Trophoblast cell (in vitro differentiated cells and primary cell): ENCODE measurements at regions not wholly inside any gene's neighbourhood (a gene's known extent, or its start where the extent isn't known, plus 50 kb on each side); places are given as distances from the start of the nearest gene placed in this dataset.
"Not testable (repeated sequence)": the region's sequence is repeated elsewhere in the genome, so short reads cannot be mapped to it uniquely, and the experiment has no call there.

Experiments
- DNase-seq, 2 donors: peaks; one replicate each; pipeline ENCODE4 v3.0.0-alpha.2; 2016
- H2AFZ ChIP-seq: 2 replicates; pipeline ENCODE4 v1.6.1; 2013; ENCODE audit warnings: low read length, moderate library complexity, mild to moderate bottlenecking; ENCODE audit not compliant: insufficient read depth, poor library complexity
- H2AK5ac ChIP-seq: 2 replicates; pipeline ENCODE4 v1.6.1; 2013; ENCODE audit warnings: mild to moderate bottlenecking, low read length
- H2BK120ac ChIP-seq: 2 replicates; pipeline ENCODE4 v1.6.1; 2013; ENCODE audit warnings: low read length, mild to moderate bottlenecking, moderate library complexity; ENCODE audit not compliant: insufficient read depth, poor library complexity
- H2BK12ac ChIP-seq: 2 replicates; pipeline ENCODE4 v1.6.1; 2013; ENCODE audit warnings: mild to moderate bottlenecking, low read length, moderate library complexity
- H2BK5ac ChIP-seq: 2 replicates; pipeline ENCODE4 v1.6.1; 2013; ENCODE audit warnings: low read length, low read depth, moderate library complexity, mild to moderate bottlenecking; ENCODE audit not compliant: poor library complexity
- H3K14ac ChIP-seq: 2 replicates; pipeline ENCODE4 v1.6.1; 2013; ENCODE audit warnings: mild to moderate bottlenecking, low read length
- H3K18ac ChIP-seq: 2 replicates; pipeline ENCODE4 v1.6.1; 2013; ENCODE audit warnings: mild to moderate bottlenecking, low read length
- H3K23ac ChIP-seq: 2 replicates; pipeline ENCODE4 v1.6.1; 2013; ENCODE audit warnings: low read length
- H3K27ac ChIP-seq: 2 replicates; pipeline ENCODE4 v1.5.1; 2013; ENCODE audit warnings: low read depth, mild to moderate bottlenecking, inconsistent platforms, low read length, moderate library complexity
- H3K27me3 ChIP-seq: 2 replicates; pipeline ENCODE4 v1.6.1; 2013; ENCODE audit warnings: inconsistent platforms, mild to moderate bottlenecking, low read length, moderate library complexity; ENCODE audit not compliant: insufficient read depth
- H3K36me3 ChIP-seq, 2 experiments: 1 replicate in 1 of 2; 2 replicates in 1 of 2; pipeline ENCODE4 v1.6.1; 2013; ENCODE audit warnings: low read length in 2 of 2, mild to moderate bottlenecking in 2 of 2, moderate library complexity in 1 of 2; ENCODE audit not compliant: insufficient read depth in 2 of 2, control insufficient read depth in 1 of 2
- H3K4ac ChIP-seq: 2 replicates; pipeline ENCODE4 v1.6.1; 2013; ENCODE audit warnings: low read depth, mild to moderate bottlenecking, low read length, moderate library complexity
- H3K4me1 ChIP-seq, 2 experiments: 1 replicate in 1 of 2; 2 replicates in 1 of 2; pipeline ENCODE4 v1.6.1; 2013; ENCODE audit warnings: low read length in 2 of 2, mild to moderate bottlenecking in 2 of 2, moderate library complexity in 1 of 2; ENCODE audit not compliant: insufficient read depth in 2 of 2, control insufficient read depth in 1 of 2
- H3K4me2 ChIP-seq: 2 replicates; pipeline ENCODE4 v1.6.1; 2013; ENCODE audit warnings: inconsistent platforms, mild to moderate bottlenecking, low read length, moderate library complexity
- H3K4me3 ChIP-seq: 2 replicates; pipeline ENCODE4 v1.5.1; 2013; ENCODE audit warnings: mild to moderate bottlenecking, low read depth, low read length, inconsistent platforms
- H3K79me1 ChIP-seq: one replicate; pipeline ENCODE4 v1.6.1; 2013; ENCODE audit warnings: low read length
- H3K79me2 ChIP-seq: 2 replicates; pipeline ENCODE4 v1.6.1; 2013; ENCODE audit warnings: low read length, mild to moderate bottlenecking; ENCODE audit not compliant: control insufficient read depth, insufficient read depth, poor library complexity
- H3K9ac ChIP-seq: 2 replicates; pipeline ENCODE4 v1.6.1; 2013; ENCODE audit warnings: mild to moderate bottlenecking, low read length
- H3K9me3 ChIP-seq: 2 replicates; pipeline ENCODE4 v1.6.1; 2013; ENCODE audit warnings: low read depth, mild to moderate bottlenecking, control low read depth, inconsistent platforms, low read length; ENCODE audit not compliant: insufficient read depth
- H4K12ac ChIP-seq: 2 replicates; pipeline ENCODE4 v1.6.1; 2013; ENCODE audit warnings: low read depth, mild to moderate bottlenecking, low read length, moderate library complexity
- H4K8ac ChIP-seq: 2 replicates; pipeline ENCODE4 v1.6.1; 2013; ENCODE audit warnings: low read depth, mild to moderate bottlenecking, low read length, moderate library complexity
- H4K91ac ChIP-seq: one replicate; pipeline ENCODE4 v1.6.1; 2013; ENCODE audit warnings: low read depth, mild to moderate bottlenecking, low read length, moderate library complexity
- WGBS: extraction: QIAGEN DNeasy Blood & Tissue Kit; methylation state at CpG from one replicate; pipeline ENCODE4 v1.1.7; 2013; ENCODE audit warnings: missing lambda C conversion rate; ENCODE audit not compliant: insufficient read length, insufficient coverage; ENCODE audit errors: extremely low coverage; 5-methylcytosine and 5-hydroxymethylcytosine counted together

DNA sequence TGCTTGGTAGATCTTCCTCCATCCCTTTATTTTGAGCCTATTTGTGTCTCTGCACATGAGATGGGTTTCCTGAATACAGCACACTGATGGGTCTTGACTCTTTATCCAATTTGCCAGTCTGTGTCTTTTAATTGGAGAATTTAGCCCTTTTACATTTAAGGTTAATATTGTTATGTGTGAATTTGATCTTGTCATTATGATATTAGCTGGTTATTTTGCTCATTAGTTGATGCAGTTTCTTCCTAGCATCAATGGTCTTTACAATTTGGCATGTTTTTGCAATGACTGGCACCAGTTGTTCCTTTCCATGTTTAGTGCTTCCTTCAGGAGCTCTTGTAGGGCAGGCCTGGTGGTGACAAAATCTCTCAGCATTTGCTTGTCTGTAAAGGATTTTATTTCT is 72.4 kb downstream of the HNRNPD start:
- not testable (repeated sequence) for H2BK5ac ChIP-seq, H3K4me1 ChIP-seq, H2AFZ ChIP-seq, H3K27me3 ChIP-seq, H4K12ac ChIP-seq, H3K79me1 ChIP-seq, H4K91ac ChIP-seq, H3K14ac ChIP-seq, H3K9me3 ChIP-seq, H3K4me2 ChIP-seq, H3K9ac ChIP-seq, H2AK5ac ChIP-seq, DNase-seq, H3K18ac ChIP-seq, H3K36me3 ChIP-seq, H3K4ac ChIP-seq, H3K79me2 ChIP-seq, H3K4me3 ChIP-seq, H3K23ac ChIP-seq, H3K27ac ChIP-seq, H4K8ac ChIP-seq, H2BK12ac ChIP-seq, H2BK120ac ChIP-seq

DNA sequence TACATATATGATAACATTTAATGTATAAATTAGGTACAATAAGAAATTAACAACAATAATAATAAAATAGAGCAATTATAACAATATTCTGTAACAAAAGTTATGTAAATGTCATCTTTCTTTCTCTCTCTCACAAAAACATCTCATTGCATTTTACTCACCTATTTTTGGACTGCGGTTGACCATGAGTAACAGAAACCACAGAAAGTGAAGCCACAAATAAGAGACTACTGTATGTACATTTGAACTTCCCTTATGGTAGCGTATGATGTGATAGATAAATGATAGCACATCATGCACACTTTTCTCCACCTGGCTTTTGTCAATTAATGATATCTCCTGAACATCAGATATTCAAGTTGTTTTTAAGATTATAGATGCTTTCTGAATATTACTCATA is 80.5 kb downstream of the HNRNPD start:
- Histone ChIP-seq H3K79me2 (no peaks in the 10 kb centered on the region), H3K4me3 (no peak overlapping the region), H3K9ac (no peak overlapping the region), H2BK12ac (no peak overlapping the region), H4K12ac (no peak overlapping the region), H3K36me3 (no peaks in the 10 kb centered on the region), H4K8ac (no peak overlapping the region), H3K27me3 (no peaks in the 10 kb centered on the region), H3K79me1 (no peaks in the 10 kb centered on the region), H2AFZ (no peak overlapping the region), H3K18ac (no peak overlapping the region), H2AK5ac (no peak overlapping the region), H3K4me2 (no peak overlapping the region), H4K91ac (no peak overlapping the region), H3K4me1 (no peaks in the 10 kb centered on the region), H3K9me3 (no peaks in the 10 kb centered on the region), H3K4ac (no peak overlapping the region), H2BK5ac (no peak overlapping the region), H2BK120ac (no peak overlapping the region), H3K14ac (no peak overlapping the region), H3K27ac (no peak overlapping the region), H3K23ac (no peak overlapping the region)
- DNase-seq = no peak
- WGBS = no CpG with 5 or more reads among the region's 2 CpGs

DNA sequence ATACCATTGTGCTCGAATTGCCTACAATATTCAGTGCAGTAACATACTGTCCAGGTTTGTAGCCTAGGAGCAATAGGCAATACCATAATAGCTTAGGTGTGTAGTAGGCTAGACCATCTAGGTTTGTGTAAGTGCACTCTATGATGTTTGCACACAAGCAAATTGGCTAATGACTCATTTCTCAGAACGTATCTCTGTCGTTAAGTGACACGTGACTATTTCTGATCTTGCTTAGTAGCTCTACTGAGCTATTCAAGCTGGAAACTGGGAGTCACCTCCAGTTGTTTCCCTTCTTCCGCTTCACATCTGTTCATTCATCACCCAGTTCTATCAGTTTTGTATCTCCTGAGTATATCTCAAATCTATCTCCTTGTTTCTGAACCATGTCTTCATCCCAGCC is 86.1 kb downstream of the HNRNPD start:
- no peak overlapping the region for H4K8ac ChIP-seq
- no peak overlapping the region for H3K4me3 ChIP-seq
- H4K12ac ChIP-seq = no peak overlapping the region
- H3K79me1 ChIP-seq = no peaks in the 10 kb centered on the region
- WGBS = no CpG with 5 or more reads among the region's 5 CpGs
- no peak for DNase-seq
- H2AK5ac ChIP-seq = no peak overlapping the region
- no peaks in the 10 kb centered on the region for H3K36me3 ChIP-seq
- H3K4ac ChIP-seq = no peak overlapping the region
- no peak overlapping the region for H2BK12ac ChIP-seq
- H3K14ac ChIP-seq = no peak overlapping the region
- no peak overlapping the region for H3K23ac ChIP-seq
- H3K4me2 ChIP-seq = no peak overlapping the region
- H3K9ac ChIP-seq = no peak overlapping the region
- H3K27ac ChIP-seq = no peak overlapping the region
- H2AFZ ChIP-seq = no peak overlapping the region
- no peaks in the 10 kb centered on the region for H3K79me2 ChIP-seq
- no peak overlapping the region for H2BK120ac ChIP-seq
- no peak overlapping the region for H2BK5ac ChIP-seq
- no peak overlapping the region for H3K18ac ChIP-seq
- H3K4me1 ChIP-seq = peaks cover 0 to 4% of the 10 kb centered on the region in 2 experiments
- no peaks in the 10 kb centered on the region for H3K27me3 ChIP-seq
- H3K9me3 ChIP-seq = no peaks in the 10 kb centered on the region
- H4K91ac ChIP-seq = no peak overlapping the region

DNA sequence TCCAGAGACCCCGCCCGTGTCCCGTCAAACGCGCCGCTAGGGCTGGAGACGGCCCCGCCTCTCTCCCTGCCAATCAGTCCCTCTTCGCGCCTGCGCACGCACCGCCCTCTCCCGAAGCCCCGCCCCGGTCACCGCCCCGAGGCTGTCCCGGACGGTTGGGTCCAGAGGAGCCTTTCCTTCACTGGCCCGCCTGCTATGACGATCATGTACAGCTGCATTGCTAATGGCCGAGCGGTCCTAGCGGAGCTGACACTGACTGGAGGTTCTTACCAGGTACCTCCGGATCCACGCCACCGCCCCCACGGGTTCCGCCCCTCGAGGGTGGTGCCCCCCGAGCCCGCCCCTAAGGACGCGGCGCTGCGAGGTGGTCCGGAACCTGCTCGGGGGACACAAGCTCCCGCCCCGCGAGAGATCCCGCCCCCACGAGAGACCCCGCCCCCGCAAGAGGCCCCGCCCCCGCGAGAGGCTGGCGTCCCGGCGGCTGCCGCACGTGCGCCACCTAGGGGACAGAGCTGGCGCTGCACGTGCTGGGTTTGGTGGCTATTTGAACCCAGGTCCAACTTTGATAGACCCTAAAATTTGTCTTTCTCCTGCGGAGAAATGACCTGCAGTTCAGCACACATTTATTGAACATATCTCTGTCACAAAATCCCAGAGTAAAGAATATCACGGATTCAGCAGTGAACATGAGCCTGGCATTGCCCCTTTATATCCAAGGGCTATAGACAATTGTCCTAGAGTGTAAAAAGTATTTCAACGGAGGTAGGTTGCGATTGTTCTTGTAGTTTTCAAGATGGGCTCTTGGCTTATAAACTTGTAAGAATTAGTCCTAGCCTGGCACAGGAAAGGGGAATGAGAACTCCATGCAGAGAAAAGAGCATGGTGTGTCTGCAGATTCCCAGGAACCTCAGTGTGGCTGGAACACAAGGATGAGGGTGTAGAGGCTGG is 88.7 kb downstream of the HNRNPD start:
- H2AK5ac ChIP-seq = no peak overlapping the region
- peak; percentile 100 for DNase-seq
- H3K4ac ChIP-seq = no peak overlapping the region
- H3K79me1 ChIP-seq = no peaks in the 10 kb centered on the region
- H4K12ac ChIP-seq = no peak overlapping the region
- H2AFZ ChIP-seq = no peak overlapping the region
- H2BK12ac ChIP-seq = no peak overlapping the region
- H3K27me3 ChIP-seq = no peaks in the 10 kb centered on the region
- H3K23ac ChIP-seq = no peak overlapping the region
- no peaks in the 10 kb centered on the region for H3K9me3 ChIP-seq
- no peaks in the 10 kb centered on the region for H3K36me3 ChIP-seq
- H4K8ac ChIP-seq = no peak overlapping the region
- peaks cover 0 to 4% of the 10 kb centered on the region in 2 experiments for H3K4me1 ChIP-seq
- H3K9ac ChIP-seq = peak overlapping the region; percentile 22
- no CpG with 5 or more reads among the region's 61 CpGs for WGBS
- no peak overlapping the region for H3K18ac ChIP-seq
- peak overlapping the region; percentile 70 for H3K4me2 ChIP-seq
- H3K79me2 ChIP-seq = no peaks in the 10 kb centered on the region
- peak overlapping the region; percentile 59 for H3K4me3 ChIP-seq
- H2BK120ac ChIP-seq = no peak overlapping the region
- H3K14ac ChIP-seq = no peak overlapping the region
- no peak overlapping the region for H3K27ac ChIP-seq
- no peak overlapping the region for H4K91ac ChIP-seq
- H2BK5ac ChIP-seq = no peak overlapping the region
